Renal pelvis (tissue), 1 donor: ENCODE measurements at regions not wholly inside any gene's neighbourhood (a gene's known extent, or its start where the extent isn't known, plus 50 kb on each side); places are given as distances from the start of the nearest gene placed in this dataset.
"Not testable (repeated sequence)": the region's sequence is repeated elsewhere in the genome, so short reads cannot be mapped to it uniquely, and the experiment has no call there.

Experiments
- DNase-seq: peaks from one replicate; pipeline ENCODE4 v3.0.0-alpha.2; 2013

GRCh38 chr2:144621266-144621665, 101.3 kb upstream of the ZEB2 start:
- no peak for DNase-seq

- no peak for DNase-seq
Measured at GRCh38 chr2:144619760-144620159, 99.8 kb upstream of the ZEB2 start.

- not testable (repeated sequence) for DNase-seq
Measured at GRCh38 chr2:144617171-144617570, 97.3 kb upstream of the ZEB2 start.

GRCh38 chr2:144615866-144616565, 96.1 kb upstream of the ZEB2 start:
- peak; percentile 43 for DNase-seq

- no peak for DNase-seq
Measured at GRCh38 chr2:144607891-144608521, 88.1 kb upstream of the ZEB2 start.

- DNase-seq = no peak
Measured at GRCh38 chr2:144607099-144607498, 87.2 kb upstream of the ZEB2 start.

- DNase-seq = no peak
Measured at GRCh38 chr2:144606466-144607095, 86.7 kb upstream of the ZEB2 start.

- DNase-seq = no peak
Measured at GRCh38 chr2:144605231-144605840, 85.4 kb upstream of the ZEB2 start.

GRCh38 chr2:144603334-144603733, 83.4 kb upstream of the ZEB2 start:
- DNase-seq = no peak

GRCh38 chr2:144598906-144599305, 79.0 kb upstream of the ZEB2 start:
- no peak for DNase-seq

- no peak for DNase-seq
Measured at GRCh38 chr2:144597894-144598593, 78.1 kb upstream of the ZEB2 start.

- DNase-seq = no peak
Measured at GRCh38 chr2:144597388-144597787, 77.5 kb upstream of the ZEB2 start.

- no peak for DNase-seq
Measured at GRCh38 chr2:144596073-144596871, 76.4 kb upstream of the ZEB2 start.

GRCh38 chr2:144595686-144596072, 75.8 kb upstream of the ZEB2 start:
- DNase-seq = no peak

- DNase-seq = no peak
Measured at GRCh38 chr2:144595279-144595678, 75.4 kb upstream of the ZEB2 start.

- DNase-seq = no peak
Measured at GRCh38 chr2:144593803-144594202, 73.9 kb upstream of the ZEB2 start.

GRCh38 chr2:144592500-144593256, 72.8 kb upstream of the ZEB2 start:
- DNase-seq = no peak

- DNase-seq = no peak
Measured at GRCh38 chr2:144587306-144587705, 67.4 kb upstream of the ZEB2 start.

GRCh38 chr2:144586476-144586875, 66.6 kb upstream of the ZEB2 start:
- DNase-seq = no peak

- no peak for DNase-seq
Measured at GRCh38 chr2:144583741-144584453, 64.0 kb upstream of the ZEB2 start.
